ENCODE measurements at regions not wholly inside any gene's neighbourhood (a gene's known extent, or its start where the extent isn't known, plus 50 kb on each side); places are given as distances from the start of the nearest gene placed in this dataset.
"Not testable (repeated sequence)": the region's sequence is repeated elsewhere in the genome, so short reads cannot be mapped to it uniquely, and the experiment has no call there.

DNA sequence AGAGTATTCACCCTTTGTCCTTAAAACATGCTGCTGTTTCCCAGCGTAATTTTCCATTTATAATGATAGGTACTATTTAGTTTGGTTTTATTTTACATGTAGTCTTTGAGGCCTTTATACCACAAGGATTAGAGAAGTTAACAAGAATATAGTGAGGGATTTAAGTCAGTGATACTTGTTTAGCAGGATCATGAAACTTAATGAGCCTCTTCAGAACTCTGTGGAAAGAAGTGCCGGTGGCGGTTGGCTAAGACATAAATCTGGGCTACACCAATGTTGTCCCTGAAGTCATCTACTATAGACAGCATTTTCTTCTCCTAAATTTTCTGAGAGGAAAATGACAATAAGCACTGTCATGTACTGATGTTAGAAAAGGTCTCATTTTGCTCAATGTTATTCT is 1226.0 kb upstream of the SEL1L start:
- no peak for DNase-seq

DNA sequence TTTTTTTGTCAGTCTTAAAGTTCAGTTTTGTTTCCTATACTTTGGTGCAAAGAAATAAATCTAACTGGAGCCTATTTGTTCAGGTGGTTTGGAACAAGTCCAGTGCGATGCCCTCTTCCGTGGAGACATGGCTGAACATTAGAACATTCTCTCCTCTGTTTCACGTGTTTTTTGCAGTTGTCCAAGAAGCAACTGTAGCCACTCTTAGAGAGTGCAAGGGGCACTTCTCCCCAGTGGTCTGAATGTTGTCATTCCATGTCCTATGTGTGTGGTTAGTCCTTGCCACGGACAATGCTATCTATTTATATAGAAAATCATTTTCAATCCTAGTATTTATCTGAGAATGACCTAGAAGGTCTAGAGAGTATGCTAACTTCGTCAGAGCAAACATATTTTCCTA is 1232.5 kb upstream of the SEL1L start:
- no peak for DNase-seq

DNA sequence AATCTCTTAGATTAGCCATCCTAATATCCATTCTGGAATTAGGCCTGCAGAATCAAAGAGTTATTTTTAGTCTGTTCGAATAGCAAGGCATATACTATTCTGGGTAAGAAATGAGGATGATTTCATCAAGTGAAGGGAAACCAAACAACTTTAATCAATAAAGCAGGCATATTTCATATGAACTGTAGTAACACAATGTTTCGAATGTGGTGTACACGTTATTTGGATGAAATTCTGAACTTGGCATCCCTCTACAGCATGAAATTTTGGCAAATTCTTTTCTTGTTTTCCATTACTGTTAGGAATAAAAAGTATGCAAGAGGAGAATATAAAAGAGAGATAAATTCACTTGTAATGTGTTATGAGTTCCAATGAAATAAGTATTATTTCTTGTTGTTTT is 1233.3 kb upstream of the SEL1L start:
- DNase-seq, result no peak

DNA sequence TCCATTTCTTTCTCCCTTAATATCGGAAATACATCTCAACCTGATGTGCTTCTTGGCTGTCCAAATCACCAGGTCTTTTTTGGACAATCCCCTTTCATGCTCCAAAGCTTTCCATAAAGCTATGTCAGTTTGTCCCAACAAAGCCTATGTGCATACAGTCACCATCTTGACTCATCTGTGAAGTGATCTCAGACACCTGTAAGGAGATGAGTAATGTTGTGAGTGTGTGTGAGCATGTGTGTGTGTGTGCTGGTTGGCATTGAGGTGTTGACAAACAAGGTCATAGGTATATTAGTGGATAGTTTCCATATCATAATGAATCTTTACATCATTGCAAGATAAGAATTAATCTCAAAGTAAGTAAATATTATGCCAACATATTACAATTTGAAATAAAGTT is 1243.3 kb upstream of the SEL1L start:
- no peak for DNase-seq

DNA sequence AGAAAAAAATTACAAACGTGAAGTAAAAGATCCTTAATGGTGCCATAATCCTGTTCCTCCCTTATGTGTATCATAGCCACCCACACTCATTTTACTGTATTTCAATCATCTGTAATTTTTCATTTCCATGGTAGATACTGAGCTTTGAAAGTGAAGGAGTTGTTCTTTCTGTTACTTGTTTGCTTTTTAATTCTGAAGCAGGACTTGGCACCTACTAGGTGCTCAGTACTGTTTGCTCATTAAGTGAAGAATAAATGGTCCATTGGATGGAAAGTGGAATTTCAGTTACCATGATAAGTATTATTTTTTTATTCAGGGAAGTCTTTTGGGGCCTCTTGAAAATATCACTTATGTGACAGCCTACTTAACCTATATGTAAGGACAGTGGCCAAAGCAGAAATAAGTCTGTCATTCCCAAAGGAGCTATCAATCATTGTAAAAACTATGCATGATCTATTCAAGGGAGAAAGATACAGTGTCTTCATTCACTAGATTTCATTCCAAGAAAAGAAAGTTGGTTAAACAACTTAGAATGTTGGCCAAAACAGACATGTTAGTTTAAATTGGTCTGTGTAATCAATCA is 1244.4 kb upstream of the SEL1L start:
- DNase-seq, result no peak

DNA sequence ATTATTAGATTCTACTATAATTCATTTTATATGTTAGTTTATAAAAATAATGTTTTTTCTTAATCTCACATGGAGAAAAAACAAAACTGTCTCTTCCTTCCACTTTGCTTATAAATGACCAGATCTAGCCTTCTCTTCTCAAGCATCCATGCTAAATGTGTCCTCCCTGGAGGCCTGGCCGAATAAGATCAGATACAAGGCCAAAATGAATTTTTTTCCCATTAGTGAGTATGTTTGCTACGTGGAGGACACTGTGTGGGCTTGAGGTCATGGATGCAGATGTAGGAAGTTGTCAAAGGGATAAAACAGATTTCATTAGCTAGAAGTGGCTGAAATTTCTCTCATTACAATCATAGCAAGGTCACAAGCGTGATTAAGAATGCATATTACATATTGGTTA is 1244.9 kb upstream of the SEL1L start:
- no peak for DNase-seq

DNA sequence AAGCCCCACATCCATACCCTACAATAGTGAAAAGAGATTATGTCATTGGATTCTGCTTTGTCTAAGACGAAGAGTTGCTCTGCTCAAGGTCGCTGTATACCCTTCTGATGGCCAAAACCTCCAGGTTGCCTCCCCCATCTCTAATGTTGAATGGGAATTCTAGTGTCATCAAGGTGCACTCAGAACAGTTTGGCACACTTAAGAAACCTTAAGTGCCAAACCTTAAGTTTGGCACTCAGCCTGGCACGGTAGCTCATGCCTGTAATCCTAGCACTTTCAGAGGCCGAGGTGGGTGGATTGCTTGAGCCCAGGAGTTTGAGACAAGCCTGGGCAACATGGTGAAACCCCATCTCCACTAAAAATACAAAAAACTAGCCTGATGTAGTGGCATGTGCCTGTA is 1245.6 kb upstream of the SEL1L start:
- no peak for DNase-seq

DNA sequence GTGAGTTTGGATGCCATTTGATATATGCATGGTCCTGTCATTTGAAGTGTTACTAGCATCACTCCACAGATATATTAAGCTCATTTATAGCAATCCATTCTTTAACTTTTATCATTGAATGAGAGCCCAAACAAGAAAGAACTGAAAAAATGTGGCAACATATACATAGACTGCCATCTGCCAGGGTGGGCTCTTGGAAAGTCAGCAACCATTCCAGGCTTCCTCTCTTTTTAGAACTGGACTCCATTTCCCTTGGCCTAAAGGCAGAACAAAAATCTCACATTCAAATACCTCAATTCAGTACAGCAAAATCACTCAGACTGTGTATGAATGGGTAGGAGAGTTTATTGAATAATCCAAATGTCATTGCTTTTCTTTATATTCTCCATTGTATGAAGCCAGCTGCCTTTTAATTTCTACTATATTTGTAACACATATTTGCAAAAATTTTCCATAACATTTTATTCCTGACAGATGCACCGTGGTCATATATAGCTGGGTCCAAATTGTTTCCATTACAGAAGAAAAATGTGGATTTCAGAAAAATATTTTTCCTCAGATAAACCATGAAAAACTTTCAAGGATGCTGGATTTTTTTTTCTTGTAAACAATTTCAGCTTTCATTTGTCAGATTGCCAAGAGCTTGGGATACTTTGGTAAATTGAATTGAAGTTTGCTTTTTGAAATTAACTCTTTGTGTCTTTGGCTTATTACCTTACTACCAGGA is 1252.3 kb upstream of the SEL1L start:
- no peak for DNase-seq

DNA sequence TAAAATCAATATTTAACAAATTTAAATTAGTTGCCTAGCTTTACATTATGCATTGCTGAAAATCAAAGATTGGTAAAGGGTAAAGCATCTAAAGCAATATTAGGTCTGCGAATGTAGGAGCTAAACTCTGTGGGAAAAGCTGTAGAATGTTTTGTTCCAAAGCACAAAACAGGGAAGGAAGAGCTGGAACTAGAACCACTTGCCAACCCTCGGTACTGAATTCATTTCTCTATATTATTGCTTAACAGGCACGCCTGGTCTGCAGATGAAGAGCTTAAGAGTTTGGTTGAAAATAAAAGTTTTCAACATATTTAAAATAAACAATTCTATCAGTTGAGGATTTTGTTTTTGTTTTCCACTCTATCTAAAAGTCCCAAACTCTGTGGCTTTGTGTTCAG is 1252.8 kb upstream of the SEL1L start:
- DNase-seq, result no peak

DNA sequence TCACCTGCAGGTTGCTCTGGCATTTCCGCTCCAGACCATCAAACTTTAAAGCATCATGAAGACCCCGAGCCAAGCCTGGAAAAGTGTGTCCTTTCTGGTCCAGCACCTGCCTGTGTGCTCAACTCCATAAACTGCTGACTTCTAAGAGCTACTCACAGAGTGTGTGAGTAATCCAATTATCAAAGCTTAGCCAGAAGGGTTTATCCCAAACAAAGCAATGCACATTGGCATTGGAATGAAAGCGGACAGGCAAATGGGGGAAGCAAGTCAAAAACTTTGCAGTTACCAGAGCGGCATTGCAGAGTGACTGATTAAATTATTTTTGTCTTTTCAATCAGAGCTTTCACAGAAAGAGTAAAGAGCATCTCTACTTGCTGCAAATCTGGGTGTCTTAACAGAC is 1262.4 kb upstream of the SEL1L start:
- DNase-seq, result no peak

DNA sequence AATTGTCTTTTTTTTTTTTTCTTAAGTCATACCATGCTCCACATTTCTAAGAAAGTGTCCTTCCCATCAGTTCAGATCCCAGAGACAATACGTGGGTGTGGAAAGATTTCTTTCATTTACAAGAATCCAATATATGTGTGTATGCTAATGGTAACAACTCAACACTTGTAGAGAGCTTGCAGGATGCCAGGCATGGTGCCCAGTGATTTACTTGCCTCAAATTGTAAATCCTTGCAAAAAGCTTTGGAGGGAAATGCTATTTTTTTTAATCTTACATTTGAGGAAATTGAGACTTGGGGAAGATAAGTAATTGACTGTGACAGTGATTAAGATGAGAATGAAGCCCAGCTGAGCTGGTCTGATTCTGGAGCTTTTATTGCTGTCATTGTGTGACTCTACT is 1264.6 kb upstream of the SEL1L start:
- DNase-seq, result no peak

DNA sequence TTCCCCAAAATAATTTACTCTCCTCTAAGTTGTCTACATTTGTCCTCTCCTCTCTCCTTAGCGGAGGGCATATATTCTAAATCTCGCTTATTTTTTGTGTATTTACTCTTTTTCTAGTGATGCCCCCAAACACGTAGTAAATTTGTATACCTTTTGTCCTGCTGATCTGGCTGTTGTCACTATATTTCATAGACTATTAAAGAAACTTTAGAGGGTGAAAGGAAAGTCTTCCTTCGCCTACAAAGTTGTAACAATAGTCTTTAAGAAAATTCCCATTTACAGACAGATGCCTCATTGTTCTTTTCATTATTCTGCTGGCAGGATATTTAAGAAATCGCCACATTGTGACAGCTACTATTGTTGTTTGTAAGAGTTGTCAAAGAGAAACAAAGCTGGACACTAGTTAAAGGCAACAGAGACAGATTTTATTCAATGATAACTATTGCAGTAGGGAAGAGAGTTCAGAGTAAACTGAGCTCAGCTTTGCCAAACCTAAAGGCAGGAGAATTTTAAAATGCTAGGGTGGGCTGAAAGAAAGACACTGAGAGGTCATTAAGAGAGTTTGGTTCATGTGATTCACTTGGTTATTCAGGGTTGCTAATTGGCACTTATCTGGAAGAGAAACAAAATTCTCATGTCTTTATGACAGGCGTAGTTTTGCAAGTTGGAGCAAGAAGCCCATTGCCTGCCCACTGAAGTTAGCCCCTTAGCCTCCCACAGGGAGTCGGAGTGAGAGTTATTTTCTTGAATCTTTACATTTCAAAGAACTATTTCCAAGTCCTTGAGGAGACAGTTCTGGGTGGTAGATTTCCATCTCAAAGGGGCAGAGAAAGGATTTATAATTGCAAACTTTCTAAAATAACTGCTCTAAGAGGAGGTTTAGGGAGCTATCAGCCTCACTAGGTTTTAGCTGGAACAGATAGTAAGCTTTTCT is 1272.5 kb upstream of the SEL1L start:
- no peak for DNase-seq

DNA sequence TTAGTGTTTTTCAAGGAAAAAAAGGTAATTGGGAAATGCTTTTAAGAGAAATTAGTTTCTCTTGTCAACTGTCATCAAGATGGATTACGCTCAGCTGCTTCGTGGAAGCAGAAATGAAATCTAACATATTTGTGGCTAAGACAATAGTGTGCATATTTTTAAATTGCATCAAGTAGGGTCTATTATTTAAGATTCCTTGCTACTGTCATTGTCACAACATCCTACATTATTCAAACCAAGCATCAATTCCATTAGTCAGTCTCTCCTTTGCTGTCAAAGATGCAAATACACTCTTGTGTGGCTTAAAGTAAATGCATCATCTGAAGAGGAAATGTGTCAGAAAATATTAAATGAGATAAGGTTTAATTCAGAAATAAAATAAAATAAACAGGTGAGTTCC is 1277.6 kb upstream of the SEL1L start:
- DNase-seq, result no peak

DNA sequence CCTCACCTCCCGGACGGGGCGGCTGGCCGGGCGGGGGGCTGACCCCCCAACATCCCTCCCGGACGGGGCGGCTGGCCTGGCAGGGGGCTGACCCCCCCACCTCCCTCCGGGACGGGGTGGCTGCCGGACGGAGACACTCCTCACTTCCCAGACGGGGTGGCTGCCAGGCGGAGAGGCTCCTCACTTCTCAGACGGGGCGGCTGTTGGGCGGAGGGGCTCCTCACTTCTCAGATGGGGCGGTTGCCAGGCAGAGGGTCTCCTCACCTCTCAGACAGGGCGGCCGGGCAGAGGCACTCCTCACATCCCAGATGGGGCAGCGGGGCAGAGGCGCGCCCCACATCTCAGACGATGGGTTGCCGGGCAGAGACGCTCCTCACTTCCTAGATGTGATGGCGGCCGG is 1280.7 kb upstream of the SEL1L start:
- not testable (repeated sequence) for DNase-seq

DNA sequence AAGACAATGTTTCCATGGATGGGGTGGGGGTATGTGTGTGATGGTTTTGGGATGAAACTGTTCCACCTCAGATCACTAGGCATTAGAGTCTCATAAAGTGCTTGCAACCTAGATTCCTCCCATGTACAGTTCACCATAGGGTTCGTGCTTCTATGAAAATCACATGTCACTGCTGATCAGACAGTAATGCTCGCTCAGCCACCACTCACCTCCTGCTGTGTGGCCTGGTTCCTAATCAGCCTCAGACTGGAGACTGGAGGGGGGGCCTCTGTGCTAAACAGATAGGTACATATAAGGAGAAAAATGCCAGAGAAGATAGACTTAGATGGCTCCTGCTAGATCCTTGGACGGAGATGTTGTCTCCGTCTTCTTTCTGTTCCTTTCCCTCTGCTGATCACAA is 1296.9 kb upstream of the SEL1L start:
- DNase-seq, result no peak

DNA sequence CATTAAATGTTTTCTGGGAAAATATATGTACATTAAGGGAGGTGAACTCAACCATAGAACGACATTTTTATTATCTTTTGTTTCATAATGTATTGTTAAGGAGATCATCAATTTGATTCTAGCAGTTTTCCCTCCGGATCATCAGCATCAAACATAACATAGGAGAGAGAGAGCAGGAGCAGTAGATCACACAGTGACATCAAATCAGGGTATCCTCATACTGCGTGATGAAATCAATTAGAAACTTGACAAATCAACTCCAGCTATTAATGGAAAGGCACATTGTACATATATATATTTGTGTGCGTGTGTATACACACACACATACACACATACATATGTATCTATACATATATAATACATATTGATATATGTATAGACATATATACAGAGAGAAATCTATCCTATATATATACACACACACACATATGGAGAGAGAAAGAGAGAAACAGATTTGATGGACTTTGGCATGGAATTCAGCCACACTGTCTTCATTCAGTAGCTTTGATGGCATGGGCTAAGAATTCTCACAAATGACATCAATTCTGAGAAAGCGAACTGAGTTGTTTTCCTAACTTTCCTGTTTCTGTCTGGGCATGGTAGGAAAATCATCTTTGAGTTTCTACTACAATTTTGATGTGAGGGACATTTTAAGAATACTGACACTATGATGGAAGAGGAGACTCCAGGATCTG is 1302.8 kb upstream of the SEL1L start:
- DNase-seq, result no peak

DNA sequence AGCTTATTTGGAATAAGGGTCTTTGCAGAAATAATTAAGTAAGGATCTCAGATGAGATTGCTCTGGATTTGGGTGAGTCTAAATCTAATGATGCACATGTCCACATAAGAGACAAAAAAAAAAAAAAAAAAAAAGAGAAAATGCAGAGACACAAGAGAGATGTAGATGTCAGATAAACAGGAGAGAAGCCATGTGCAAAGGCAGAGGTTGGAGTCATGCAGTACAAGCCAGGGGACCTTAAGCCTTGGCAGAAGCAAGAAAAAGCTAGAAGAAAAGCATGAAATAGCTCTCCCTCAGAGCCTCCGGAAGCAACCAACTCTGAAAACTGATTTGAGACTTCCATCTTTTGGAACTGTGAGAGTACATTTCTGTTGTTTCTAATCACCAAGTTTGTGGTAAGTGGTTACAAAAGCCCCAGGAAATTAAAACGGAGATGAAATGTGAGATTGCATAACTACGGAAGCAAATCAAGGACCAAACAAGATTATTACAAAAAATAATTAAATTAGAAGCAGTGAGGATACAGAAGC is 1304.0 kb upstream of the SEL1L start:
- DNase-seq, result no peak

DNA sequence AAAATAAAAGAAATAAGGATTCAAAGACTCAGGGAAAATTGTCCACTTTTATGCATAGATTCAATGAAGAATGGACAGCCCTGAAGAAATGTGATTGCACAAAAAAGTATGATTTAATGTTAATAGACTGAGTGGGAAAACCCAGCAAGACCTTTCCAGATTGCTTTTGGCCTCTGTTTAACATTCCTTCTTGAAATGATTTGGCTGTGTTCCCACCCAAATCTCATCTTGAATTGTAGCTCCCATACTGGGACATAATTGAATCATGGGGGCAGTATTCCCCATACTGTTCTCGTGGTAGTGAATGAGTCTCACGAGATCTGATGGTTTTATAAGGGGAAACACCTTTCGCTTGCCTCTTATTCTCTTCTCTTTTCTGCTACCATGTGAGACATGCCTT is 1316.9 kb upstream of the SEL1L start:
- no peak for DNase-seq

DNA sequence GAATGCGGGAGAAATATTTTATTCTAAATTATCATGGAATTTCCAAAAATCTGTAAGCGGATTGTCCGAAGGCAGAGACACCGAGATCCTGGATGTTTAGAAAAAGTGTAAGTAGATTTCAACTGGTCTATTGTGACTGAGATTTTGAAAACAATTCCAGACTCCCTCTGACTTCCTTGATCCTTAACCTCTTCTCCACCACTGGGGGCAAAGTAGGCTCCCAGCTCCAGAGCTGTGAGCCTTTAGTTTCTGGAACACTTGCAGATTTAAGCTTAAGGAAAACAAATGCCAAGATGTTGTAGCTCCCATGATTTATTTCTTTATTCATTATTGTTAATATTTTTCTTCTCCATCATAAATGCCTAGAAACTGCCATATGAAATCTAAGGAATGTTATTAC is 1320.5 kb upstream of the SEL1L start:
- DNase-seq, result no peak

DNA sequence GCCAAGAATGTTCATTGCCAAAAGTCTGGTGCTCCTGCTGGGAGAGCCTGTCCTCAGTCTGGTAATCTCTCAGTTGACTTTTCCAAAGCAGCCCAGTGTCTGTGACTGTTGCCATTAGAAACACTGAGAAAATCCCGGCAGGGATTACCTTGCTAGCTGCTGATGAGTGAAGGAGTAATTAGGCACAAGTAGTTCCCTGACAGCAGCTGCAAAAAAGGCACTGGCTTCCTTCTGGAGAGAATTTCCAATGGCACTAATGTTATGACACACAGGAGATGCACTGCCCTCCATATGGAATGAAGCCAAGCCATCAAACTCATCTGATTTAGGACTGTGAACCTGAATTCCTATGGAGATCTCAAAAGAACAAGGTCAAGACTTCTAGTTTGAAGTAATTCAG is 1321.2 kb upstream of the SEL1L start:
- DNase-seq, result no peak

DNA sequence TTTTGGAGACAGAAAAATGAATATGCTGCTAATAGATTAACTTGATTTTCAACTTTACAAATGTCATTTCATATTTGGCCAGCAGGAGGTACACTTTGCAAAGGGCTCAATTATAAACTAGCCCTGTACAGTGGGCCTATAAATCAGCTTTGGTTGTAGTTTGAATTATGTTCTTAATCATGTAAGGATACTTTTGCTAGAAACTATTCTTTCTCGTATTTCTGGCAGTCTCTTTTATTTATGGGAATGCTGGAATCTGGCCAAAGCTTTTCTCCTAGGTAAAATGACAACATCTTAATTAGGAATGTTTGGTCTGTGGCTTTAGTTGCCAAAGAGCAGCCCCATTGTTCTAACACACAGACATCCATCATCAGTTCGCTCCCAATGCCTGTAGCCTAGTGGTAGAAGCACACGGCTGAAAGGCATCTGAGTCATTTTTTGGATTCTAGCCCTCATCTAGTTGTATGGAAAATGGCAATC is 1322.3 kb upstream of the SEL1L start:
- no peak for DNase-seq

DNA sequence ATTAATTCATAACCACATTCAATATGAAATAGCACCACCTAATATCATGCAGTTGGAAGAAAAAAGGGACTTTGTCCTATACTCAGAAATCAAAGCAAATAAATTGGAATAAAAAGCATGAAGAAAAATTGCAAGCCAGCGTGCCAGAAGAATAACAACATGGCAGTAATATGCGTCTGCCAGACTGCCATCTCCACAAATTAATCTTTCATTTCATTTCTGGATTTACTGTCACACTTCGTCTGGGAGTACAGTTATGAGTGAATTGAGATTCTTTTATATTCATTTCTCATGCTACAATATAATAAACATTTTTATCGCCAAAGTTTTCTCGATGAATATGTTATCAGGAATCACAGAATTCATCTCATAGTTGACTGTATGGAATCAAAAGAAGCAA is 1327.7 kb upstream of the SEL1L start:
- DNase-seq, result no peak

DNA sequence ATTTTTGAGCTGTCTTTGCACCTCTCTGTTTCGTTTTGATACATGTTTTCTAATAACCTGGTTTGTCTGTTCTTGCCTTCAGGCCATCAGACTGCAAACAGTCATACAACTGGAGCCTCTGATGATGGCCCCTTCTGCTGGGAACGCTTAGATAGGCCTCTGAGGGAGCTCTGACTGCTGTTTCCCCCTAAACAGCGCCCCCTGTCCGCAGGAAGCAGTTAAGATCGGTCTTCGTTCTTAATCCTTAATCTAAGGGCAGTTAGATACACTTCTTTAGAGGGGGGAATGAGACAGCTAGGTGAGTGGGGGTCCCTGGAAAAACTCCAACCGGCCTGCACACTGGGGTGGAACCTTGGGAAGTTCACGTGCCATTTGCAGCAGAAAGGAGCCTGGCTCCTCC is 1338.8 kb upstream of the SEL1L start:
- no peak for DNase-seq
